OCI-LY1 (cell line): ENCODE measurements at regions not wholly inside any gene's neighbourhood (a gene's known extent, or its start where the extent isn't known, plus 50 kb on each side); places are given as distances from the start of the nearest gene placed in this dataset.

ENCODE experiments used
- H2AFZ ChIP-seq: fragments of 200-600 bp; sonication (generic), shearing (Covaris generic); 2 replicates; pipeline ENCODE4 v1.6.0; 2014; ENCODE audit warnings: antibody characterized with exemption, mild to moderate bottlenecking, low read length
- H3F3A ChIP-seq: fragments of 200-600 bp; sonication (generic), shearing (Covaris generic); 2 replicates; pipeline ENCODE4 v1.6.0; 2014; ENCODE audit warnings: mild to moderate bottlenecking, antibody characterized with exemption, low read length, moderate library complexity; ENCODE audit not compliant: insufficient read depth
- H3K27ac ChIP-seq: fragments of 200-600 bp; sonication (generic); 2 replicates; pipeline ENCODE4 v1.5.1; 2014; ENCODE audit warnings: low read length, mixed run types, mild to moderate bottlenecking, low read depth; ENCODE audit not compliant: poor library complexity, severe bottlenecking
- H3K27me3 ChIP-seq: fragments of 200-600 bp; sonication (generic); 2 replicates; pipeline ENCODE4 v1.6.0; 2014; ENCODE audit warnings: antibody characterized with exemption, mild to moderate bottlenecking, low read length, moderate library complexity; ENCODE audit not compliant: insufficient read depth
- H3K36me3 ChIP-seq: fragments of 200-600 bp; sonication (generic); 2 replicates; pipeline ENCODE4 v1.6.1; 2014; ENCODE audit warnings: mild to moderate bottlenecking, antibody characterized with exemption, low read length, moderate library complexity, mixed read lengths; ENCODE audit not compliant: insufficient read depth
- H3K4me1 ChIP-seq: fragments of 200-600 bp; sonication (generic); 2 replicates; pipeline ENCODE4 v1.5.1; 2014; ENCODE audit warnings: mild to moderate bottlenecking, low read length, moderate library complexity; ENCODE audit not compliant: insufficient read depth, severe bottlenecking
- H3K4me2 ChIP-seq: fragments of 200-600 bp; sonication (generic), shearing (Covaris generic); 2 replicates; pipeline ENCODE4 v1.6.1; 2014; ENCODE audit warnings: low read length
- H3K4me3 ChIP-seq: fragments of 200-600 bp; sonication (generic); 2 replicates; pipeline ENCODE4 v1.5.1; 2014; ENCODE audit warnings: low read length, low read depth, mild to moderate bottlenecking, mixed read lengths; ENCODE audit not compliant: poor library complexity, severe bottlenecking
- H3K79me2 ChIP-seq: fragments of 200-600 bp; shearing (Covaris generic); 2 replicates; pipeline ENCODE4 v1.6.1; 2016; ENCODE audit warnings: mixed run types, low read length, mixed read lengths; ENCODE audit not compliant: insufficient read depth
- H3K9ac ChIP-seq: fragments of 200-600 bp; sonication (generic), shearing (Covaris generic); 2 replicates; pipeline ENCODE4 v1.6.1; 2014; ENCODE audit warnings: mild to moderate bottlenecking, low read length, mixed read lengths
- H3K9me2 ChIP-seq: fragments of 200-600 bp; sonication (generic), shearing (Covaris generic); 2 replicates; pipeline ENCODE4 v1.6.1; 2014; ENCODE audit warnings: low read depth, mild to moderate bottlenecking, low read length, mixed read lengths
- H3K9me3 ChIP-seq: fragments of 200-600 bp; shearing (Covaris generic); 2 replicates; pipeline ENCODE4 v1.6.1; 2014; ENCODE audit warnings: low read length, mixed read lengths
- H4K20me1 ChIP-seq: fragments of 200-600 bp; sonication (generic), shearing (Covaris generic); 2 replicates; pipeline ENCODE4 v1.6.0; 2016; ENCODE audit warnings: mild to moderate bottlenecking, low read length; ENCODE audit not compliant: insufficient read depth
- EZH2 ChIP-seq: fragments of 200-600 bp; sonication (generic), shearing (Covaris generic); IDR thresholded peaks from 2 replicates; pipeline ENCODE4 v1.8.0; 2017; ENCODE audit warnings: borderline replicate concordance, mixed run types, mild to moderate bottlenecking, antibody characterized with exemption, low read length, moderate library complexity, mixed read lengths
- TF ChIP-seq, protein P1 (sequence below): fragments of 200-600 bp; sonication (generic), shearing (Covaris generic); IDR thresholded peaks from 2 replicates; pipeline ENCODE4 v1.5.1; 2017; ENCODE audit warnings: mild to moderate bottlenecking, antibody characterized with exemption, low read length, moderate library complexity, mixed read lengths

DNA sequence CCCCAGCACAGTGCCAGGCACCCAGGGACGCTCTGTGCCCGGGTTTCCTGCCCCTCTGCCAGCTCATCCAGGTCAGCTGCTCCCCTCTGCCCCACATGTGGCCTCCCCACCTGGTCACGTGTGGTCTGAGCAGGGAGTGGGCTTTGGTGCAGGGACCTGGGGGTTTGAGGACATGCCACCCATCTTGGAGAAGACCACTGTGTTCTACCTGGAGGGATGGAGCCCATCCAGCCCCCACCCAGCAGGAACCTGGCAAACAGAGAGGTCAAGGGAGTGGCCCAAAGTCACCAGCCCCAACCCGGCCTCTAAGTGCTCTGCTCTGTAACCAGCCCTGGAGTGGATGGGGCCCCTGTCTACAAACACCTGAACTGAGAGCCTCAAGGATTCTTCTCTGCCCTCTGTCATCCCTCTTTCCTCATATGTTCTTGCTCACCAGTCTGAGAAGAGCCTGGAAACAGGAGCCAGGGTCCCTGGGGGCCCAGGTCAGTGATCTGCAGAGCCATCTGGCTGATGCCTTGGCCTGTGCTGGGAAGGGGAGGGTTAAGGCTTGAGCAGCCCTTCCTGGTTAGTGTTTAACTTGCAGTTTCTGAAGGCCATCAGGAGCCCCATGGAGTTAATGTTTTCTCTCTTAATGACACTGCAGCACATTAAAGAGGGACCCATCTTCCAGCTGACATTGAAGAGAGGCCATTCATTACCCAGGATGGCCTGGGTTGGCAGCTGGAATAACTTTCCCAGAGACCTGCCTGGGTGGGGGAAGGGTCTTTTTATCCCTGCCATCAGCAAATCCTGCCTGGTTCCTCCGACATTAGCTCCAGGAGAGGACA, 235.4 kb downstream of the PTPRU start:
- H2AFZ ChIP-seq, result no peak overlapping the region
- no peaks in the 10 kb centered on the region for H3F3A ChIP-seq
- H3K79me2 ChIP-seq, result no peaks in the 10 kb centered on the region
- H3K4me3 ChIP-seq, result no peak overlapping the region
- H3K9me2 ChIP-seq, result no peaks in the 10 kb centered on the region
- H3K36me3 ChIP-seq, result no peaks in the 10 kb centered on the region
- H3K27me3 ChIP-seq, result no peaks in the 10 kb centered on the region
- no peak overlapping the region for H3K9ac ChIP-seq
- H3K4me2 ChIP-seq, result no peak overlapping the region
- no peak for TF ChIP-seq EZH2
- TF ChIP-seq, protein P1, sequence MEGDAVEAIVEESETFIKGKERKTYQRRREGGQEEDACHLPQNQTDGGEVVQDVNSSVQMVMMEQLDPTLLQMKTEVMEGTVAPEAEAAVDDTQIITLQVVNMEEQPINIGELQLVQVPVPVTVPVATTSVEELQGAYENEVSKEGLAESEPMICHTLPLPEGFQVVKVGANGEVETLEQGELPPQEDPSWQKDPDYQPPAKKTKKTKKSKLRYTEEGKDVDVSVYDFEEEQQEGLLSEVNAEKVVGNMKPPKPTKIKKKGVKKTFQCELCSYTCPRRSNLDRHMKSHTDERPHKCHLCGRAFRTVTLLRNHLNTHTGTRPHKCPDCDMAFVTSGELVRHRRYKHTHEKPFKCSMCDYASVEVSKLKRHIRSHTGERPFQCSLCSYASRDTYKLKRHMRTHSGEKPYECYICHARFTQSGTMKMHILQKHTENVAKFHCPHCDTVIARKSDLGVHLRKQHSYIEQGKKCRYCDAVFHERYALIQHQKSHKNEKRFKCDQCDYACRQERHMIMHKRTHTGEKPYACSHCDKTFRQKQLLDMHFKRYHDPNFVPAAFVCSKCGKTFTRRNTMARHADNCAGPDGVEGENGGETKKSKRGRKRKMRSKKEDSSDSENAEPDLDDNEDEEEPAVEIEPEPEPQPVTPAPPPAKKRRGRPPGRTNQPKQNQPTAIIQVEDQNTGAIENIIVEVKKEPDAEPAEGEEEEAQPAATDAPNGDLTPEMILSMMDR, result no peak
- H3K27ac ChIP-seq, result no peak overlapping the region
- no peaks in the 10 kb centered on the region for H3K4me1 ChIP-seq
- H3K9me3 ChIP-seq, result no peaks in the 10 kb centered on the region
- no peaks in the 10 kb centered on the region for H4K20me1 ChIP-seq

DNA sequence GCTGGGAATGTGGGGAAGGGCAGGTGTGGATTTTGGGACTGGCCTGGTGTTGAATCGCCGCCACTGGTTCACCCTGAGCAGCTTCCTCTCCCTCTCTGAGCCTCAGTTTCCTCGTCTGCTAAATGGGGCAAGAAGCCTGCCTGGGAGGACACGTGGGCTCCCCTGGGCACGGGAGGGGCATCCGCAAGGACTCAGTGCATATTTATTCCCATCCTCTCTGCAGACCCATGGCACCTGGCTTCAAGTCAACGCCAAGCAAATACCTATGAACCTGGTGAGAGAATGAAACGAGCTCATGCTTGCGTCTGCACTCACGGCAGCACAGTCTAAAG, 234.4 kb downstream of the PTPRU start:
- no peak overlapping the region for H3K9ac ChIP-seq
- no peak overlapping the region for H2AFZ ChIP-seq
- H3K4me3 ChIP-seq, result no peak overlapping the region
- TF ChIP-seq, protein P1, result no peak
- TF ChIP-seq EZH2, result no peak
- no peaks in the 10 kb centered on the region for H3K9me3 ChIP-seq
- H3K36me3 ChIP-seq, result no peaks in the 10 kb centered on the region
- no peak overlapping the region for H3K27ac ChIP-seq
- H4K20me1 ChIP-seq, result no peaks in the 10 kb centered on the region
- H3K79me2 ChIP-seq, result no peaks in the 10 kb centered on the region
- no peaks in the 10 kb centered on the region for H3K4me1 ChIP-seq
- H3K4me2 ChIP-seq, result no peak overlapping the region
- H3K27me3 ChIP-seq, result no peaks in the 10 kb centered on the region
- H3K9me2 ChIP-seq, result no peaks in the 10 kb centered on the region
- H3F3A ChIP-seq, result no peaks in the 10 kb centered on the region

GRCh38 chr1:29470087-29470787, 233.9 kb downstream of the PTPRU start:
- H3K9me3 ChIP-seq, result no peaks in the 10 kb centered on the region
- no peak overlapping the region for H3K9ac ChIP-seq
- no peak overlapping the region for H3K27ac ChIP-seq
- H3K9me2 ChIP-seq, result no peaks in the 10 kb centered on the region
- H2AFZ ChIP-seq, result no peak overlapping the region
- TF ChIP-seq, protein P1, result no peak
- TF ChIP-seq EZH2, result no peak
- H3F3A ChIP-seq, result no peaks in the 10 kb centered on the region
- H3K4me3 ChIP-seq, result no peak overlapping the region
- no peak overlapping the region for H3K4me2 ChIP-seq
- no peaks in the 10 kb centered on the region for H3K4me1 ChIP-seq
- no peaks in the 10 kb centered on the region for H4K20me1 ChIP-seq
- H3K27me3 ChIP-seq, result no peaks in the 10 kb centered on the region
- H3K36me3 ChIP-seq, result no peaks in the 10 kb centered on the region
- no peaks in the 10 kb centered on the region for H3K79me2 ChIP-seq
